H1 (cell line): ENCODE measurements at regions not wholly inside any gene's neighbourhood (a gene's known extent, or its start where the extent isn't known, plus 50 kb on each side); places are given as distances from the start of the nearest gene placed in this dataset.

Experiments used
- CTCF ChIA-PET: fragments of 300-600 bp; sonication (Branson Sonifier 250); formaldehyde crosslinking; loops from one replicate; lab custom pipeline; 2021; ENCODE audit not compliant: partially characterized antibody; lab: Charles Lee
- POLR2A ChIA-PET: fragments of 300-600 bp; sonication (Branson Sonifier 250); formaldehyde crosslinking; loops from one replicate; lab custom pipeline; 2021; ENCODE audit warnings: inconsistent platforms; ENCODE audit not compliant: partially characterized antibody; lab: Charles Lee
- DNase-seq, 2 experiments: peaks; one replicate each; pipeline versions ENCODE4 v3.0.0 to v3.0.0-alpha.2; 2010 to 2022; ENCODE audit warnings: low spot score in 2 of 2, low read depth in 1 of 2, mixed read lengths in 1 of 2
- FAIRE-seq: peaks from 2 replicates; lab custom pipeline; 2011; peaks lifted over from hg19 to GRCh38; lab: Jason Lieb, UNC
- H2AFZ ChIP-seq: 2 replicates; pipeline ENCODE4 v1.8.1; 2012; ENCODE audit warnings: low read length, inconsistent platforms
- H2AK5ac ChIP-seq: 2 replicates; pipeline ENCODE4 v1.6.1; 2013; ENCODE audit warnings: low read depth, low read length
- H2BK120ac ChIP-seq: replicated peaks from 2 replicates; pipeline ENCODE3; 2013; ENCODE audit warnings: low read depth, low read length, inconsistent platforms
- H2BK12ac ChIP-seq: 2 replicates; pipeline ENCODE4 v1.6.1; 2013; ENCODE audit warnings: low read depth, low read length
- H2BK15ac ChIP-seq: 2 replicates; pipeline ENCODE4 v1.6.1; 2013; ENCODE audit warnings: low read length
- H2BK20ac ChIP-seq: 2 replicates; pipeline ENCODE4 v1.6.1; 2013; ENCODE audit warnings: low read length
- H2BK5ac ChIP-seq: 2 replicates; pipeline ENCODE4 v1.6.1; 2013; ENCODE audit warnings: low read depth, low read length
- H3K14ac ChIP-seq: 2 replicates; pipeline ENCODE4 v1.6.1; 2013; ENCODE audit warnings: inconsistent platforms; ENCODE audit not compliant: insufficient read length
- H3K18ac ChIP-seq: 2 replicates; pipeline ENCODE4 v1.6.1; 2013; ENCODE audit warnings: low read length; ENCODE audit errors: extremely low read depth
- H3K23ac ChIP-seq: 2 replicates; pipeline ENCODE4 v1.6.1; 2013; ENCODE audit warnings: inconsistent platforms; ENCODE audit not compliant: insufficient read length
- H3K23me2 ChIP-seq: 2 replicates; pipeline ENCODE4 v1.6.1; 2013; ENCODE audit warnings: low read depth, low read length
- H3K27ac ChIP-seq: 2 replicates; pipeline ENCODE4 v1.6.1; 2011; ENCODE audit warnings: low read depth, low read length, inconsistent platforms
- H3K27me3 ChIP-seq, 4 experiments: replicated peaks in 1 of 4; 1 replicate in 1 of 4; 2 replicates in 3 of 4; pipeline versions ENCODE4 v1.6.1 to v1.8.1; 2011 to 2013; ENCODE audit warnings: low read length in 3 of 4, mild to moderate bottlenecking in 3 of 4, inconsistent platforms in 2 of 4, mixed read lengths in 2 of 4, moderate library complexity in 1 of 4; ENCODE audit not compliant: control insufficient read depth in 3 of 4, insufficient read depth in 3 of 4; ENCODE audit errors: extremely low read depth in 1 of 4
- H3K36me3 ChIP-seq, 4 experiments: 2 replicates each; pipeline versions ENCODE4 v1.6.1 to v1.8.1; 2011 to 2013; ENCODE audit warnings: mild to moderate bottlenecking in 4 of 4, low read length in 3 of 4, moderate library complexity in 2 of 4, control low read depth in 1 of 4, inconsistent platforms in 1 of 4; ENCODE audit not compliant: insufficient read depth in 4 of 4, control insufficient read depth in 2 of 4
- H3K4ac ChIP-seq: replicated peaks from 2 replicates; pipeline ENCODE3; 2013; ENCODE audit warnings: low read length, low read depth, mixed read lengths, inconsistent platforms; ENCODE audit not compliant: insufficient read length
- H3K4me1 ChIP-seq, 4 experiments: replicated peaks in 1 of 4; 1 replicate in 1 of 4; 2 replicates in 3 of 4; pipeline versions ENCODE4 v1.6.1 to v1.8.1; 2011 to 2013; ENCODE audit warnings: low read length in 3 of 4, inconsistent platforms in 2 of 4, mixed read lengths in 1 of 4; ENCODE audit not compliant: insufficient read depth in 4 of 4, control insufficient read depth in 3 of 4
- H3K4me2 ChIP-seq, 2 experiments: 2 replicates each; pipeline versions ENCODE4 v1.6.1 to v1.8.1; 2011 to 2013; ENCODE audit warnings: low read depth in 2 of 2, low read length in 2 of 2, control low read depth in 1 of 2, inconsistent platforms in 1 of 2, mild to moderate bottlenecking in 1 of 2; ENCODE audit not compliant: insufficient read depth in 1 of 2
- H3K4me3 ChIP-seq, 4 experiments: fragments of 200-600, 300-600 bp in 1 of 4; sonication (generic), shearing (Covaris generic), sonication (Bioruptor Twin) in 1 of 4; 2 replicates each; pipeline versions ENCODE4 v1.5.1 to v1.8.1; 2011 to 2016; ENCODE audit warnings: low read length in 4 of 4, low read depth in 3 of 4, control low read depth in 2 of 4, inconsistent platforms in 2 of 4, mild to moderate bottlenecking in 2 of 4, mixed read lengths in 1 of 4, moderate library complexity in 1 of 4; ENCODE audit not compliant: insufficient read depth in 2 of 4; ENCODE audit errors: extremely low read depth in 1 of 4
- H3K56ac ChIP-seq: replicated peaks from 2 replicates; pipeline ENCODE3; 2013; ENCODE audit warnings: low read depth, mild to moderate bottlenecking, mixed read lengths, low read length, inconsistent platforms; ENCODE audit not compliant: insufficient read length
- H3K79me1 ChIP-seq: 2 replicates; pipeline ENCODE4 v1.6.1; 2013; ENCODE audit warnings: low read depth, low read length, control low read depth
- H3K79me2 ChIP-seq, 2 experiments: 2 replicates each; pipeline versions ENCODE4 v1.6.1 to v1.8.1; 2012 to 2013; ENCODE audit warnings: low read length in 2 of 2, mild to moderate bottlenecking in 2 of 2, inconsistent platforms in 1 of 2; ENCODE audit not compliant: insufficient read depth in 2 of 2, control insufficient read depth in 1 of 2
- H3K9ac ChIP-seq, 4 experiments: replicated peaks in 1 of 4; 1 replicate in 1 of 4; 2 replicates in 3 of 4; pipeline versions ENCODE4 v1.6.1 to v1.8.1; 2011 to 2013; ENCODE audit warnings: low read depth in 3 of 4, low read length in 3 of 4, control low read depth in 2 of 4, mild to moderate bottlenecking in 2 of 4, moderate library complexity in 2 of 4, inconsistent platforms in 1 of 4; ENCODE audit errors: extremely low read depth in 1 of 4
- H3K9me3 ChIP-seq, 2 experiments: 2 replicates each; pipeline versions ENCODE4 v1.6.1 to v1.8.1; 2012 to 2013; ENCODE audit warnings: mild to moderate bottlenecking in 2 of 2, moderate library complexity in 2 of 2, control low read depth in 1 of 2, inconsistent platforms in 1 of 2, low read depth in 1 of 2, low read length in 1 of 2, mixed read lengths in 1 of 2; ENCODE audit not compliant: insufficient read depth in 2 of 2
- H4K20me1 ChIP-seq, 2 experiments: replicated peaks in 1 of 2; 2 replicates each; pipeline versions ENCODE3 to v1.8.1; 2011 to 2013; ENCODE audit warnings: inconsistent platforms in 2 of 2, low read length in 2 of 2, mild to moderate bottlenecking in 1 of 2; ENCODE audit not compliant: insufficient read depth in 2 of 2, control insufficient read depth in 1 of 2
- H4K5ac ChIP-seq: 2 replicates; pipeline ENCODE4 v1.6.1; 2013; ENCODE audit warnings: low read length, low read depth, mixed read lengths, inconsistent platforms; ENCODE audit not compliant: insufficient read length
- H4K8ac ChIP-seq: 2 replicates; pipeline ENCODE4 v1.8.0; 2013; ENCODE audit warnings: mild to moderate bottlenecking, moderate library complexity, low read length, inconsistent platforms; ENCODE audit not compliant: insufficient read depth; ENCODE audit errors: extremely low read depth
- H4K91ac ChIP-seq: replicated peaks from 2 replicates; pipeline ENCODE3; 2013; ENCODE audit warnings: low read length, mixed read lengths, inconsistent platforms; ENCODE audit not compliant: insufficient read length
- ASH2L ChIP-seq: fragments of 200-600, 300-600 bp; sonication (generic); IDR thresholded peaks from one replicate; pipeline ENCODE4 v1.7.1; 2017; ENCODE audit warnings: low read length
- CBX5 ChIP-seq: fragments of 300-800, 300-1000 bp; sonication (generic); IDR thresholded peaks from 2 replicates; pipeline ENCODE4 v1.7.1; 2016; ENCODE audit warnings: antibody characterized with exemption, low read length, low read depth
- CHD1 ChIP-seq: IDR thresholded peaks from 2 replicates; pipeline ENCODE4 v1.6.1; 2012; ENCODE audit warnings: low read depth, low read length, improper control_type of control experiment
- MAFK ChIP-seq: IDR thresholded peaks from 2 replicates; pipeline ENCODE4 v1.6.1; 2012; ENCODE audit warnings: low read depth, mild to moderate bottlenecking, improper control_type of control experiment, low read length
- SRF ChIP-seq: IDR thresholded peaks from 2 replicates; pipeline ENCODE4 v1.6.1; 2011; ENCODE audit warnings: mild to moderate bottlenecking, low read depth, low read length, moderate library complexity
- TAF1 ChIP-seq: IDR thresholded peaks from 2 replicates; pipeline ENCODE4 v1.6.1; 2011; ENCODE audit warnings: mild to moderate bottlenecking, low read depth, low read length
- ZNF274 ChIP-seq: IDR thresholded peaks from 2 replicates; pipeline ENCODE4 v1.7.0; 2012; ENCODE audit warnings: low read length, borderline replicate concordance; ENCODE audit errors: extremely low read depth
- WGBS, 2 experiments: shearing (Covaris generic) in 1 of 2; methylation state at CpG; one replicate each; pipeline versions ENCODE4 v1.1.6 to v1.1.7; 2013 to 2015; ENCODE audit warnings: low lambda C conversion rate in 2 of 2, mixed read lengths in 2 of 2, inconsistent platforms in 1 of 2, low coverage in 1 of 2, missing lambda C conversion rate in 1 of 2; ENCODE audit not compliant: insufficient replicate concordance in 2 of 2, insufficient coverage in 1 of 2, insufficient read length in 1 of 2; ENCODE audit errors: extremely low coverage in 1 of 2, missing lambda C conversion rate in 1 of 2; 5-methylcytosine and 5-hydroxymethylcytosine counted together
- TF ChIP-seq, protein P1 (sequence below): IDR thresholded peaks from 2 replicates; pipeline ENCODE4 v1.6.1; 2012; ENCODE audit warnings: inconsistent platforms

- Histone ChIP-seq H3K27me3 (no peaks in the 10 kb centered on the region), H4K91ac (no peak overlapping the region), H4K5ac (no peak overlapping the region), H3K27ac (no peak overlapping the region), H2BK20ac (no peak overlapping the region), H4K20me1 (no peaks in the 10 kb centered on the region), H2BK12ac (no peak overlapping the region), H2AK5ac (no peak overlapping the region), H4K8ac (no peak overlapping the region), H3K56ac (no peak overlapping the region), H3K36me3 (no peaks in the 10 kb centered on the region), H3K23me2 (no peaks in the 10 kb centered on the region), H3K18ac (no peak overlapping the region), H3K4ac (no peak overlapping the region), H2AFZ (no peak overlapping the region), H3K14ac (no peak overlapping the region), H3K4me1 (no peaks in the 10 kb centered on the region), H3K4me2 (no peak overlapping the region), H3K23ac (no peak overlapping the region), H2BK120ac (no peak overlapping the region), H3K9me3 (no peaks in the 10 kb centered on the region), H2BK5ac (no peak overlapping the region), H3K79me1 (no peaks in the 10 kb centered on the region), H3K79me2 (no peaks in the 10 kb centered on the region), H3K4me3 (no peak overlapping the region), H2BK15ac (no peak overlapping the region), H3K9ac (no peak overlapping the region)
- TF ChIP-seq ASH2L: no peak
- TF ChIP-seq CHD1: no peak
- TF ChIP-seq MAFK: no peak
- TF ChIP-seq ZNF274: no peak
- TF ChIP-seq CBX5: no peak
- TF ChIP-seq SRF: no peak
- TF ChIP-seq, protein P1, sequence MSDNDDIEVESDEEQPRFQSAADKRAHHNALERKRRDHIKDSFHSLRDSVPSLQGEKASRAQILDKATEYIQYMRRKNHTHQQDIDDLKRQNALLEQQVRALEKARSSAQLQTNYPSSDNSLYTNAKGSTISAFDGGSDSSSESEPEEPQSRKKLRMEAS: no peak
- TF ChIP-seq TAF1: no peak
- DNase-seq (no peak), FAIRE-seq (no peak)
- CTCF ChIA-PET: interaction anchor here (0.8 to 1.2 kb wide), 3 partner anchors 11 to 37 kb away, joined by 3 to 4 read pairs (median 3); no protein-coding TSS in a partner anchor
- 80% methylated on average over 2 of the region's 2 CpGs; no CpG with 5 or more reads in 1 of the 2 experiments for WGBS, 2 experiments
- POLR2A ChIA-PET: no interaction called here
Observed at GRCh38 chr12:87827638-87828264, 201.4 kb downstream of the C12orf50 start.
